Smooth muscle cell (in vitro differentiated cells): ENCODE measurements at regions not wholly inside any gene's neighbourhood (a gene's known extent, or its start where the extent isn't known, plus 50 kb on each side); places are given as distances from the start of the nearest gene placed in this dataset.

ENCODE experiments used
- DNase-seq: peaks from one replicate; lab custom pipeline; 2025; ENCODE audit not compliant: unreplicated experiment; lab: John Stamatoyannopoulos, UW
- H2AFZ ChIP-seq: fragments of 200-600 bp; sonication (generic); 2 replicates; pipeline ENCODE4 v1.6.0; 2016; ENCODE audit warnings: antibody characterized with exemption, low read depth, mild to moderate bottlenecking
- H3F3A ChIP-seq: fragments of 200-600 bp; sonication (generic); 2 replicates; pipeline ENCODE4 v1.6.0; 2017; ENCODE audit warnings: antibody characterized with exemption, low read depth
- H3K27ac ChIP-seq: fragments of 200-600 bp; sonication (generic); 2 replicates; pipeline ENCODE4 v1.5.1; 2016; ENCODE audit warnings: low read depth, mild to moderate bottlenecking
- H3K27me3 ChIP-seq: fragments of 200-600 bp; sonication (generic); 2 replicates; pipeline ENCODE4 v1.6.1; 2016; ENCODE audit warnings: low read depth, mild to moderate bottlenecking
- H3K36me3 ChIP-seq: fragments of 200-600 bp; sonication (generic); 2 replicates; pipeline ENCODE4 v1.5.1; 2016; ENCODE audit warnings: low read depth
- H3K4me1 ChIP-seq: fragments of 200-600 bp; sonication (generic); 2 replicates; pipeline ENCODE4 v1.5.1; 2016; ENCODE audit warnings: low read depth
- H3K4me2 ChIP-seq: fragments of 200-600 bp; sonication (generic); 2 replicates; pipeline ENCODE4 v1.6.0; 2016; ENCODE audit warnings: mild to moderate bottlenecking
- H3K4me3 ChIP-seq: fragments of 200-600 bp; sonication (generic); 2 replicates; pipeline ENCODE4 v1.5.1; 2016; ENCODE audit warnings: mild to moderate bottlenecking
- H3K79me2 ChIP-seq: fragments of 200-600 bp; sonication (generic); 2 replicates; pipeline ENCODE4 v1.6.0; 2016; ENCODE audit warnings: low read depth, mild to moderate bottlenecking
- H3K9ac ChIP-seq: fragments of 200-600 bp; sonication (generic); 2 replicates; pipeline ENCODE4 v1.6.0; 2016; ENCODE audit warnings: low read depth
- H3K9me3 ChIP-seq: fragments of 200-600 bp; sonication (generic); replicated peaks from 2 replicates; pipeline ENCODE4 v1.5.1; 2016; ENCODE audit warnings: low read depth
- H4K20me1 ChIP-seq: fragments of 200-600 bp; sonication (generic); 2 replicates; pipeline ENCODE4 v1.6.0; 2016; ENCODE audit warnings: low read depth
- WGBS: methylation state at CpG from one replicate; pipeline ENCODE4 v1.1.7; 2016; ENCODE audit warnings: low lambda C conversion rate; 5-methylcytosine and 5-hydroxymethylcytosine counted together
- TF ChIP-seq, protein P1 (sequence below): fragments of 200-600 bp; sonication (generic); IDR thresholded peaks from 2 replicates; pipeline ENCODE4 v1.5.1; 2017; ENCODE audit warnings: borderline replicate concordance, mild to moderate bottlenecking, antibody characterized with exemption; ENCODE audit not compliant: insufficient read depth, poor library complexity, severe bottlenecking

DNA sequence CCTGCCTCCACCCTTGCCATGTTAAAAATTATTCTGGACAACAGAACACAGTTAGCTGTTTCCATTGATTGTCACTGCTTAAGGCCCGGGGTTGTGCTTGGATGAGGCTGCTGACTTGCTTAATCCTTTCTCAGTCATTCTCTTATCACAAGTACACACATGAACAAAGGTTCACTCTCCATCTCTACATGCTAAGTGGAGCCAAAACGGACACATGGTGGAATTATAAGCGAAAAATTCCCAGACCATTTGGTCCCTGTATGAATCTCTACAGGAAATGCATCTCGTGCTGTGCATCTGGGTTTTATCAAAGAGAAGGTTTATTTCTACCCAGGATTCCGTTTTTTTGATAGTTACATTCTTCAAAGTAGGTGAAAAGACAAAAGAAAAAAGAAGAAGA, 177.5 kb upstream of the ETAA1 start:
- Histone ChIP-seq H3K27ac (no peak overlapping the region), H3F3A (peaks cover 4% of the 10 kb centered on the region), H3K4me2 (no peak overlapping the region), H3K79me2 (no peaks in the 10 kb centered on the region), H4K20me1 (no peaks in the 10 kb centered on the region), H3K36me3 (no peaks in the 10 kb centered on the region), H3K4me1 (no peaks in the 10 kb centered on the region), H3K9ac (no peak overlapping the region), H3K4me3 (no peak overlapping the region), H3K27me3 (no peaks in the 10 kb centered on the region), H3K9me3 (no peaks in the 10 kb centered on the region), H2AFZ (no peak overlapping the region)
- no peak for DNase-seq
- TF ChIP-seq, protein P1, sequence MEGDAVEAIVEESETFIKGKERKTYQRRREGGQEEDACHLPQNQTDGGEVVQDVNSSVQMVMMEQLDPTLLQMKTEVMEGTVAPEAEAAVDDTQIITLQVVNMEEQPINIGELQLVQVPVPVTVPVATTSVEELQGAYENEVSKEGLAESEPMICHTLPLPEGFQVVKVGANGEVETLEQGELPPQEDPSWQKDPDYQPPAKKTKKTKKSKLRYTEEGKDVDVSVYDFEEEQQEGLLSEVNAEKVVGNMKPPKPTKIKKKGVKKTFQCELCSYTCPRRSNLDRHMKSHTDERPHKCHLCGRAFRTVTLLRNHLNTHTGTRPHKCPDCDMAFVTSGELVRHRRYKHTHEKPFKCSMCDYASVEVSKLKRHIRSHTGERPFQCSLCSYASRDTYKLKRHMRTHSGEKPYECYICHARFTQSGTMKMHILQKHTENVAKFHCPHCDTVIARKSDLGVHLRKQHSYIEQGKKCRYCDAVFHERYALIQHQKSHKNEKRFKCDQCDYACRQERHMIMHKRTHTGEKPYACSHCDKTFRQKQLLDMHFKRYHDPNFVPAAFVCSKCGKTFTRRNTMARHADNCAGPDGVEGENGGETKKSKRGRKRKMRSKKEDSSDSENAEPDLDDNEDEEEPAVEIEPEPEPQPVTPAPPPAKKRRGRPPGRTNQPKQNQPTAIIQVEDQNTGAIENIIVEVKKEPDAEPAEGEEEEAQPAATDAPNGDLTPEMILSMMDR = no peak
- 73% methylated on average over 5 of the region's 5 CpGs for WGBS

DNA sequence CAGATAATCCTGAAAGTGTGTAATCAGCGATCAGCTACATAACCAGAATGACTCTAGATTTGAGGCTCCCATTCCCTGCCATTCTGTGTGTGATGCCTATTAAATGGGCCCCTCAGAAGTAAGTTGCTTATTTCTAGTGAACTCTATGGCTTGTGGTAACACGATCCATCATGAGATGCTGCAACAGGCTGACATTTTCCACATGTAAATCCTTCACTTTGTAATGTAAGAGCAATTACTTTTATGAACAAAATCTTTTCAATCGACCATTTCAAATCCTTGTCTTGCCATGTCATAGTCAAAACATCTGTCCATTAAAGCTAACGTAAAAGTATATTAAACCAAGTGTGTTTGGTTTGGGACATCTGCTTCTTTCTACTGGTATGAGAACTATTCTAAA, 175.9 kb upstream of the ETAA1 start:
- WGBS = 78% methylated on average over 4 of the region's 4 CpGs
- TF ChIP-seq, protein P1 = no peak
- DNase-seq = no peak
- no peak overlapping the region for H3K9ac ChIP-seq
- no peaks in the 10 kb centered on the region for H4K20me1 ChIP-seq
- H3K27me3 ChIP-seq = no peaks in the 10 kb centered on the region
- H3F3A ChIP-seq = peaks cover 4% of the 10 kb centered on the region
- H3K27ac ChIP-seq = no peak overlapping the region
- no peaks in the 10 kb centered on the region for H3K9me3 ChIP-seq
- H2AFZ ChIP-seq = no peak overlapping the region
- H3K4me1 ChIP-seq = no peaks in the 10 kb centered on the region
- no peak overlapping the region for H3K4me3 ChIP-seq
- no peaks in the 10 kb centered on the region for H3K36me3 ChIP-seq
- no peak overlapping the region for H3K4me2 ChIP-seq
- H3K79me2 ChIP-seq = no peaks in the 10 kb centered on the region

DNA sequence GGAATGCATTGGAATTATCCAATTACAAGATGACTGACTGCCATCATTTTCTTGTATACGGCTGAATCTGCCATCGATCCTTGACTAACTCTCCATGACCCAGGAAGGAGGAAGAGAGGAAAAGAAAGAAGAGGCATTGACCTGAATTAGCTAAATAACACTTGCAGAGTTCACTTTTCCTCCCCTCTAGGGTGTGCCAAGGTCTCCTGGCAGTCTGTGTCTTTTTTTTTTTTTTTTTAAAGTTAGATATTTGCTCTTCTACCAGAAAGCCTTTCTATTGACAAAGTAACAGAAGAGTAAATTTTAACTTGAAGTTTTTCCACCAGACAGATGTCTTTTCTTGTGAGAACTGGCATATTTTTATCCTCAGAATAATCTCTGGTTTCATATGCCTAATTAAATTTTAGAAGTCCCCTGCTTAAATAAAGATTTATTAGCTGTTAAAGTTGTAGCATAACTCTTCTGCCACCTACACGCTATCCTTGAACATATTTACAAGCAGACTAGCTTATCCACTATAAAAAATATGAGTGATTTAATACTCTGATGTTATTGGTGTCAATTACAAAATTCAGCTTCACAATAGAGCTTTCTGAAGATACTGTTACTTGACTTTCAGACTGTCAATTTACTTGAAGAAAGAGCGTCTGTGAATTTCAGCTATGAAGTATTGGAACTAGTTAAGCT, 171.7 kb upstream of the ETAA1 start:
- H3K27ac ChIP-seq = no peak overlapping the region
- TF ChIP-seq, protein P1 = no peak
- H3F3A ChIP-seq = no peaks in the 10 kb centered on the region
- no peak overlapping the region for H3K9ac ChIP-seq
- no peak overlapping the region for H3K4me2 ChIP-seq
- no peaks in the 10 kb centered on the region for H3K9me3 ChIP-seq
- no peak for DNase-seq
- no peaks in the 10 kb centered on the region for H3K4me1 ChIP-seq
- H4K20me1 ChIP-seq = no peaks in the 10 kb centered on the region
- no peaks in the 10 kb centered on the region for H3K79me2 ChIP-seq
- WGBS = 93% methylated on average over 4 of the region's 4 CpGs
- H3K27me3 ChIP-seq = no peaks in the 10 kb centered on the region
- H3K4me3 ChIP-seq = no peak overlapping the region
- no peaks in the 10 kb centered on the region for H3K36me3 ChIP-seq
- no peak overlapping the region for H2AFZ ChIP-seq

DNA sequence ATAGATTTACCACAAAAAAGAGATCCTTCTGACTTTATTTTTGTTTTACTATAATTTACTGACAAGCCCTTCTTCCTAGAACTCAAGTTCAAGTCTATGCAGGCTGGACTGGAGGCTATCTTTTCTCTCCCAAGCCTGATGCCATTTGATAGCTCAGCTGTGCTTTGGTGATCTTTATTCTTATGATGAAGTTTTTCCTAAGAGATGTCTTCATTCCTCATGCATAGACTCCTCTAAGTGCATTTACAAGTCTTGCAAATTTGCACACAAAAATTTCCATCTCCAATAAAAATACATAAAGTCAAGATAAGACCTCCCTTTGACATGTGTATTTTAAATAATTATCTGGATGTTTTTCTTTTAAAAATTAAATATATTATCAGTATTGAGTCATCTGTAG, 167.4 kb upstream of the ETAA1 start:
- TF ChIP-seq, protein P1 = no peak
- no peak overlapping the region for H3K4me3 ChIP-seq
- no peaks in the 10 kb centered on the region for H3F3A ChIP-seq
- peaks cover 12% of the 10 kb centered on the region for H3K27me3 ChIP-seq
- no peaks in the 10 kb centered on the region for H4K20me1 ChIP-seq
- H3K4me2 ChIP-seq = no peak overlapping the region
- no peak overlapping the region for H3K27ac ChIP-seq
- no peak overlapping the region for H3K9ac ChIP-seq
- no peak overlapping the region for H2AFZ ChIP-seq
- H3K9me3 ChIP-seq = no peaks in the 10 kb centered on the region
- no peak for DNase-seq
- no peaks in the 10 kb centered on the region for H3K79me2 ChIP-seq
- no peaks in the 10 kb centered on the region for H3K36me3 ChIP-seq
- H3K4me1 ChIP-seq = no peaks in the 10 kb centered on the region
